B cell (primary cell): ENCODE measurements at regions not wholly inside any gene's neighbourhood (a gene's known extent, or its start where the extent isn't known, plus 50 kb on each side); places are given as distances from the start of the nearest gene placed in this dataset.

Source experiments
- ATAC-seq: fragments of 200-7000 bp; cut with Tn5 transposase; one replicate; pipeline ENCODE4 v1.10.0; 2021; ENCODE audit warnings: low read depth, mild to moderate bottlenecking, moderate number of reproducible peaks, moderate library complexity
- CTCF ChIA-PET: fragments of 350-600 bp; sonication (Branson Sonifier 250); formaldehyde crosslinking; loops from one replicate; lab custom pipeline; 2021; ENCODE audit warnings: antibody characterized with exemption, inconsistent platforms; lab: Charles Lee
- POLR2A ChIA-PET: fragments of 350-600 bp; sonication (Branson Sonifier 250); formaldehyde crosslinking; loops from one replicate; lab custom pipeline; 2021; ENCODE audit warnings: antibody characterized with exemption; lab: Charles Lee
- DNase-seq: peaks from one replicate; pipeline ENCODE4 v3.0.0; 2013
- H2AFZ ChIP-seq: 2 replicates; pipeline ENCODE4 v1.6.1; 2012; ENCODE audit warnings: mild to moderate bottlenecking, low read depth, low read length; ENCODE audit not compliant: insufficient read depth, poor library complexity, severe bottlenecking
- H3K27ac ChIP-seq, 2 donors: 1 replicate in 1 of 2; 2 replicates in 1 of 2; pipeline ENCODE4 v1.5.1; 2012 to 2013; ENCODE audit warnings: low read length in 2 of 2, mild to moderate bottlenecking in 2 of 2, moderate library complexity in 1 of 2
- H3K27me3 ChIP-seq, 4 experiments: fragments of 200-600 bp in 1 of 4; sonication (generic) in 1 of 4; replicated peaks in 1 of 4; 1 replicate in 2 of 4; 2 replicates in 2 of 4; pipeline versions ENCODE4 v1.6.1 to v1.7.0; 2013 to 2016; ENCODE audit warnings: low read length in 3 of 4, mild to moderate bottlenecking in 2 of 4, mixed read lengths in 1 of 4, moderate library complexity in 1 of 4; ENCODE audit not compliant: insufficient read depth in 4 of 4, control insufficient read depth in 3 of 4; ENCODE audit errors: control extremely low read depth in 1 of 4
- H3K36me3 ChIP-seq, 2 experiments: replicated peaks in 1 of 2; 1 replicate in 1 of 2; 2 replicates in 1 of 2; pipeline versions ENCODE4 v1.6.1 to v1.7.1; 2013; ENCODE audit warnings: low read length in 1 of 2; ENCODE audit not compliant: insufficient read depth in 2 of 2, control insufficient read depth in 1 of 2; ENCODE audit errors: control extremely low read depth in 1 of 2, extremely low read depth in 1 of 2
- H3K4me1 ChIP-seq, 2 donors: fragments of 200-600 bp in 1 of 2; sonication (generic) in 1 of 2; 1 replicate in 1 of 2; 2 replicates in 1 of 2; pipeline versions ENCODE4 v1.5.1 to v1.6.1; 2013 to 2017; ENCODE audit warnings: low read length in 2 of 2; ENCODE audit not compliant: control insufficient read depth in 2 of 2, insufficient read depth in 2 of 2
- H3K4me2 ChIP-seq: replicated peaks from 2 replicates; pipeline ENCODE3; 2012; ENCODE audit warnings: mild to moderate bottlenecking, low read depth, low read length; ENCODE audit not compliant: poor library complexity, severe bottlenecking
- H3K4me3 ChIP-seq, 5 experiments: fragments of 200-600 bp in 1 of 5; sonication (generic) in 1 of 5; 1 replicate in 3 of 5; 2 replicates in 2 of 5; pipeline versions ENCODE4 v1.5.1 to v1.7.0; 2011 to 2016; ENCODE audit warnings: low read length in 4 of 5, mild to moderate bottlenecking in 4 of 5, low read depth in 2 of 5, control low read depth in 1 of 5, moderate library complexity in 1 of 5; ENCODE audit not compliant: insufficient read depth in 1 of 5; ENCODE audit errors: control extremely low read depth in 1 of 5, extremely low read depth in 1 of 5
- H3K79me2 ChIP-seq: fragments of 200-600 bp; sonication (generic); one replicate; pipeline ENCODE4 v1.6.0; 2016; ENCODE audit warnings: low read length; ENCODE audit not compliant: control insufficient read depth, insufficient read depth
- H3K9ac ChIP-seq: fragments of 200-600 bp; sonication (generic); 2 replicates; pipeline ENCODE4 v1.6.1; 2017; ENCODE audit warnings: mild to moderate bottlenecking, low read length, moderate library complexity
- H3K9me3 ChIP-seq, 3 donors: one replicate each; pipeline versions ENCODE4 v1.6.1 to v1.7.1; 2013; ENCODE audit warnings: low read length in 2 of 3; ENCODE audit not compliant: control insufficient read depth in 2 of 3, insufficient read depth in 1 of 3; ENCODE audit errors: control extremely low read depth in 1 of 3
- H4K20me1 ChIP-seq: 2 replicates; pipeline ENCODE4 v1.6.0; 2012; ENCODE audit warnings: mild to moderate bottlenecking, low read length; ENCODE audit not compliant: insufficient read depth, control insufficient read depth, poor library complexity, severe bottlenecking
- H3K27ac Mint-ChIP-seq: one replicate; pipeline ENCODE4 v1.8.0; 2021; ENCODE audit warnings: mixed read lengths
- H3K27me3 Mint-ChIP-seq: one replicate; pipeline ENCODE4 v1.8.0; 2021; ENCODE audit warnings: mixed read lengths
- H3K4me1 Mint-ChIP-seq: one replicate; pipeline ENCODE4 v1.8.0; 2021; ENCODE audit warnings: mixed read lengths
- H3K4me3 Mint-ChIP-seq: one replicate; pipeline ENCODE4 v1.8.0; 2021; ENCODE audit warnings: mixed read lengths
- H3K9me3 Mint-ChIP-seq: one replicate; pipeline ENCODE4 v1.8.0; 2022; ENCODE audit warnings: mixed read lengths; ENCODE audit not compliant: insufficient read depth
- EZH2 ChIP-seq: IDR thresholded peaks from 2 replicates; pipeline ENCODE4 v1.6.1; 2012; ENCODE audit warnings: borderline replicate concordance, low read depth, mild to moderate bottlenecking, moderate library complexity, low read length; ENCODE audit not compliant: insufficient read depth, poor library complexity, severe bottlenecking
- WGBS: methylation state at CpG from one replicate; pipeline ENCODE4 v1.1.5; 2013; ENCODE audit warnings: missing lambda C conversion rate; ENCODE audit not compliant: insufficient coverage; 5-methylcytosine and 5-hydroxymethylcytosine counted together
- intact Hi-C: fragments of 100-400 bp; cut with micrococcal nuclease; formaldehyde crosslinking; loops from one replicate; pipeline ENCODE4 v1.10.0; 2022
- TF ChIP-seq, protein P1 (sequence below): fragments of 200-600 bp; IDR thresholded peaks from one replicate; pipeline ENCODE4 v1.8.0; 2022; ENCODE audit warnings: antibody characterized with exemption, mild to moderate bottlenecking

DNA sequence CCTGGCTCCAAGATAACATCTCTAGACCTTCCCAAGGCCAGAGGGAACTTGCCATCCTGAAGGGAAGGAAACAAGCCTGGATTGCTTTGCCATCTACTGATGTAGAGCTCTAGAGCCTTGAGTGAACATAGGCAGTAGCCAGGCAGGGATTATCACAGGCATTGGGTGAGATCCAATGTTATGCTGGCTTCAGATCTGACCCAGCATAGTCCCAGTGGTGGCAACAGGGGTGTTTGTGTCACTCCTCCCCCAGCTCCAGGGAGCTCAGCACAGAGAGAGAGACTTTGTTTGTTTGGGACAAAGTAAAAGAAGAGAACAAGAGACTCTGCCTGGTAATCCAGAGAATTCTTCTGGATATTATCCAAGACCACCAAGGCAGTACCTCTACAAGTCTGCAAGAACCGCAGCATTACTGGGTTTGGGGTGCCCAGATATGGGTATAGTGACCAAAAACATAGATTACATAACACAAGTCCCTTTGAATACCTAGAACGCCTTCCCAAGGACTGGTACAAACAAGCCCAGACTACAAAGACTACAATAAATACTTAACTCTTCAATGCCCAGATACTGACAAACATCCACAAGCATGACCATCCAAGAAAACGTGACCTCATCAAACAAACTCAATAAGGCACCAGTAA lies 137.6 kb upstream of the DAPK1 start:
- H3K4me1 ChIP-seq: no peaks in the 10 kb centered on the region
- DNase-seq: no peak
- intact Hi-C loops: no loop called here
- no peak overlapping the region for H3K4me3 ChIP-seq
- H2AFZ ChIP-seq: no peak overlapping the region
- no peak overlapping the region for H3K27ac ChIP-seq
- Mint-ChIP-seq H3K4me1 (no peaks in the 10 kb centered on the region), H3K27me3 (peaks cover 7% of the 10 kb centered on the region), H3K27ac (no peak overlapping the region), H3K4me3 (no peak overlapping the region), H3K9me3 (peaks cover 2% of the 10 kb centered on the region)
- H3K27me3 ChIP-seq: no peaks in the 10 kb centered on the region
- H3K9ac ChIP-seq: no peak overlapping the region
- H3K36me3 ChIP-seq: no peaks in the 10 kb centered on the region
- H3K79me2 ChIP-seq: no peaks in the 10 kb centered on the region
- POLR2A ChIA-PET: no interaction called here
- no peak for TF ChIP-seq EZH2
- TF ChIP-seq, protein P1, sequence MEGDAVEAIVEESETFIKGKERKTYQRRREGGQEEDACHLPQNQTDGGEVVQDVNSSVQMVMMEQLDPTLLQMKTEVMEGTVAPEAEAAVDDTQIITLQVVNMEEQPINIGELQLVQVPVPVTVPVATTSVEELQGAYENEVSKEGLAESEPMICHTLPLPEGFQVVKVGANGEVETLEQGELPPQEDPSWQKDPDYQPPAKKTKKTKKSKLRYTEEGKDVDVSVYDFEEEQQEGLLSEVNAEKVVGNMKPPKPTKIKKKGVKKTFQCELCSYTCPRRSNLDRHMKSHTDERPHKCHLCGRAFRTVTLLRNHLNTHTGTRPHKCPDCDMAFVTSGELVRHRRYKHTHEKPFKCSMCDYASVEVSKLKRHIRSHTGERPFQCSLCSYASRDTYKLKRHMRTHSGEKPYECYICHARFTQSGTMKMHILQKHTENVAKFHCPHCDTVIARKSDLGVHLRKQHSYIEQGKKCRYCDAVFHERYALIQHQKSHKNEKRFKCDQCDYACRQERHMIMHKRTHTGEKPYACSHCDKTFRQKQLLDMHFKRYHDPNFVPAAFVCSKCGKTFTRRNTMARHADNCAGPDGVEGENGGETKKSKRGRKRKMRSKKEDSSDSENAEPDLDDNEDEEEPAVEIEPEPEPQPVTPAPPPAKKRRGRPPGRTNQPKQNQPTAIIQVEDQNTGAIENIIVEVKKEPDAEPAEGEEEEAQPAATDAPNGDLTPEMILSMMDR: no peak
- WGBS: 89% methylated on average over 1 of the region's 3 CpGs
- H3K9me3 ChIP-seq: peaks cover 0 to 2% (median 0%) of the 10 kb centered on the region in 3 donors
- CTCF ChIA-PET: no interaction called here
- no peak for ATAC-seq
- no peak overlapping the region for H3K4me2 ChIP-seq
- H4K20me1 ChIP-seq: no peaks in the 10 kb centered on the region

DNA sequence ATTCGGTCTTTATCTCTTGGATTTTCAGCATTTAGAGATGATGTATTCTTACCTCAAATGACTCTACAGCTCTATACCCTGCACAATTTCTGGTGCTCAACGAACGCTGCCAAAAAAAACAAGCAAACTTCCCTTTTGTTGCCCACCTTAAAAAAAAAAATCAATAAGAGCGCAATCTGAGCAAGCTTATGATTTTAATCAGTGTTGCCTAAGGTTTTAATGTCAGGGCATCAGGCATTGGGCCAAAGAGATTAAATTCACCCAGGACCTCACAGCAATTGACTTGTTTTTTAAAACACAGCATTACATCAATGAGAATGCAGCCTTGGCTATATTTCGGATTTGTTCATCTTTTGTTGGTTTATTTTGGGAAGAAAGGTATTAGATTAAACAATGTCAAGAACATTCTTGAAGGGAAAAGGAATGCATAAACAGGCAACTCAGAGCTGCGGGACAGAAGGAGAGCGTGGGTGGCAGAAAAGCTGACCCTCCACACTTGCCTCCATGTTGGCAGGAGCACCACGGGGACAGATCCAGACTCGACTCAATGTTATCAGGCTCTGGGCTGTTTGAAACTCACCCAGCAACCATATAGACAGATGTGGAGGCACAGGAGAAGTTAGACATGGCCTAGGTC lies 127.5 kb upstream of the DAPK1 start:
- Histone ChIP-seq H3K79me2 (no peaks in the 10 kb centered on the region), H2AFZ (no peak overlapping the region), H3K36me3 (no peaks in the 10 kb centered on the region), H4K20me1 (no peaks in the 10 kb centered on the region), H3K4me3 (no peak overlapping the region), H3K27ac (no peak overlapping the region), H3K4me2 (no peak overlapping the region), H3K27me3 (peaks cover 0 to 5% (median 0%) of the 10 kb centered on the region in 4 experiments), H3K9ac (no peak overlapping the region), H3K9me3 (no peaks in the 10 kb centered on the region), H3K4me1 (no peaks in the 10 kb centered on the region)
- WGBS: 100% methylated on average over 4 of the region's 9 CpGs
- POLR2A ChIA-PET: no interaction called here
- Mint-ChIP-seq H3K4me3 (no peak overlapping the region), H3K4me1 (no peaks in the 10 kb centered on the region), H3K27me3 (peaks cover 3% of the 10 kb centered on the region), H3K27ac (no peak overlapping the region), H3K9me3 (peaks cover 5% of the 10 kb centered on the region)
- no peak for TF ChIP-seq EZH2
- TF ChIP-seq, protein P1: no peak
- CTCF ChIA-PET: no interaction called here
- intact Hi-C loops: no loop called here
- DNase-seq: no peak
- no peak for ATAC-seq
